ENCODE measurements at regions not wholly inside any gene's neighbourhood (a gene's known extent, or its start where the extent isn't known, plus 50 kb on each side); places are given as distances from the start of the nearest gene placed in this dataset.

DNA sequence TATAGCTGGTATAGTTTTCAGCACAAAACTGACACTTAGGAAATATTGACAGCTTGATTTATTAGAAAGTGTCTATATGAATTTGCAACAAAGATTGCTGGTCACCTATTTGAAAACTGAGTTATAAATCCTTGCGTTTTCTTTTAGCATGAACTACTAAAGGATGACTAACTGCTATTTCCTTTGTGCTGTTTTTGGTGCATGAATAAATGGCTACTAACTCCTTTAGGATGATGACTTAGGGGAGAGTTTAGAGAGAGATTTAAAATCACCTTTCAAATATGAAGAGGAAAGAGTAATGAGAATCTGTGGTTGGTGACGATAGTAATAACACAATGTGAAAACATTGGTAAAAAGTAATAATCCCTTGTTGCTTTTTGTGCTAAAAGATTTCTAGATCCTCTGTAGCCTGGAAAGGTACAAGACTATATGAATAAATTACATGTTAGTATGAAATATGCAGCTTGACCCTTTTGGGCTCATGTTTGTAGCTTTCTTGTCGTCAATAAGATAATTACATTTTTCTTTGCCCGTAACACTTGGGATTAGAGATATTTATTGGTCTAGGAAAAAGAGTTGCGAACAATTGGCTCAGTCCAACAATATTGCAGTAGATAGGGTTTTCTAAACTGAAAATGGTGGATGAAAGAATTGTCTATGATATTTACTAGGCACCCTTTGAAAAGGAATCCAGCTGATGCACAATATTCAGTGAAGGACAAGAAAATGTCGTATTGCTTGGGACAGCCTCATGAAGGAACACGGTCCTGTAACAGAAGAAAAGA, 453.0 kb downstream of the ADAMTS20 start:
- DNase-seq (ENCODE audit: low read depth, low spot score): no peak

- DNase-seq (ENCODE audit: low read depth, low spot score): no peak
Measured at GRCh38 chr12:43098071-43098470, 453.9 kb downstream of the ADAMTS20 start.

GRCh38 chr12:43097471-43097870, 454.5 kb downstream of the ADAMTS20 start:
- no peak for DNase-seq (ENCODE audit: low read depth, low spot score)

- DNase-seq (ENCODE audit: low read depth, low spot score): no peak
Measured at GRCh38 chr12:43095669-43096280, 456.2 kb downstream of the ADAMTS20 start.

- no peak for DNase-seq (ENCODE audit: low read depth, low spot score)
Measured at GRCh38 chr12:43094886-43095575, 457.0 kb downstream of the ADAMTS20 start.

DNA sequence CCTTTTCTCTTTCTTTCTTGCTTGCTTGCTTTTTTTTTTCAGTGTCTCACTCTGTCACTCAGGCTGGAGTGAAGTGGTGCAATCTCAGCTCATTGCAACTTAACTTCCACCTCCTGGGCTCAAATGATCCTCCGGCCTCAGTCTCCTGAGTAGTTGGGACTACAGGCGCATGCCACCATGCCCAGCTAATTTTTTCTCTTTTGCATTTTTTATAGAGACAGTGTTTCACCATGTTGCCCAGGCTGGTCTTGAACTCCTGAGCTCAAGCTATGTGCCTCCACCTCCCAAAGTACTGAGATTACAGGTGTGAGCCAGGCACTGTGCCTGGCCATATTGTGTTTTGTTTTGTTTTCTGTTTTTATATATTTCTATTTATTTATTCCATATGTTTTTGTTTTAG, 461.0 kb downstream of the ADAMTS20 start:
- DNase-seq (ENCODE audit: low read depth, low spot score): no peak

GRCh38 chr12:43087195-43088091, 464.6 kb downstream of the ADAMTS20 start:
- DNase-seq (ENCODE audit: low read depth, low spot score): no peak

- peak; percentile 48 for DNase-seq (ENCODE audit: low read depth, low spot score)
Measured at GRCh38 chr12:43079476-43079875, 472.5 kb downstream of the ADAMTS20 start.

- no peak for DNase-seq (ENCODE audit: low read depth, low spot score)
Measured at GRCh38 chr12:43078976-43079375, 473.0 kb downstream of the ADAMTS20 start.

DNA sequence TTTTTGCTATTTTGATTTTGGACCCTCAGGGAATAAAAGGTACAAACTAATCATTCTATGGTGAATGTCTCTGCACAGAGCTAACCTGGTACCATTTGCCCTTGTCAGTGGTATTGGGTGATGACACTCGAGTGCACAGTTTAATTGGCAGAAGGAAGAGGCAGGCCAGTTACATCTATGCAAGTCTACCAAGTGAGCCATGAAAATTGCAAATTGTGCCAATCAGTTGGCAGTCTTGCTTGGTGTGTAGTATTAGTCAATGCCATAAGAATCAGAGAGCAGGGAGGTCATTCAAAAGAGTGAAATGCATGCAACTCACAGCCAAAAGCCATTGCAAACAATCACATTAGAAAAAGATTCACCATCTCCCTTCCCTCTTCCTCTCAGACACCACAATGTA, 479.6 kb downstream of the ADAMTS20 start:
- no peak for DNase-seq (ENCODE audit: low read depth, low spot score)

GRCh38 chr12:43069768-43070221, 480.2 kb upstream of the PRICKLE1 start:
- DNase-seq (ENCODE audit: low read depth, low spot score): no peak

GRCh38 chr12:43066471-43066870, 476.9 kb upstream of the PRICKLE1 start:
- no peak for DNase-seq (ENCODE audit: low read depth, low spot score)

DNA sequence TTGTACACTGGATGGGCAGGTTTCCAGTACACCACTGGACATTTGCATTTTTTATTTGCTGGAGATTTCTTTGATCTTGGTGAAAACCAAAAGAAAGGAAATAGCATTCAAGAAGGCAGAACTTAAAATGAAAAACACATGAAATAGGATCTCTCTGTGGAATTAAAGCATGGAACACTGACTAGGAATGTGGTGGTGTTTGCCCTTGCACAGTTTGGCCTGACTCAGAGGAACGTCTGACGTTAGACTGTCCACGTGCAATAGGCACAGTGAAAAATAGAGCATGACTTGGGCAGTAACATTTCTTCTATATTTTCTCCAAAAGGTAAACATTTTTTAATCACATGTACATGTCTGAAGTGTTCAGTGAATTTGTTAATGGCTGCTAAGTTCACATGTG, 474.1 kb upstream of the PRICKLE1 start:
- DNase-seq (ENCODE audit: low read depth, low spot score): no peak

- DNase-seq (ENCODE audit: low read depth, low spot score): no peak
Measured at GRCh38 chr12:43062201-43062895, 472.8 kb upstream of the PRICKLE1 start.

DNA sequence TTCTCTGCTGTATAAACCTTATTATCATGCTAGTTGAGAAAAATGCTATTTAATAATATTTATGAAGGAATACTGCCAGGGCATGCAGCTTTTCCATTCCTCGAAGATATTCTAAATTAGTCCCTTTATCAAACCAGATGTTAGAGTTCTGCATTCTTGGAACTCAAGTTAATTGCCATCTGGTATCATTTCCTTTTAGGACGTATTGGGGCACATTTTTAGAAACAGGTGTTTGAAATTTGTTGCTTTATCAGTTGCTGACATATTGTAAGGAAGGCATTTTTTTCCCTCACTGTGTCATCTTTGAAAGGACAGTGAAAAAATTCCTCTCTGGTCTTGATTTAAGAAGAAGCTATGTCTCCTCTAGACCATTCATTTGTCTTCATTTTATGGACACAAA, 471.2 kb upstream of the PRICKLE1 start:
- no peak for DNase-seq (ENCODE audit: low read depth, low spot score)

DNA sequence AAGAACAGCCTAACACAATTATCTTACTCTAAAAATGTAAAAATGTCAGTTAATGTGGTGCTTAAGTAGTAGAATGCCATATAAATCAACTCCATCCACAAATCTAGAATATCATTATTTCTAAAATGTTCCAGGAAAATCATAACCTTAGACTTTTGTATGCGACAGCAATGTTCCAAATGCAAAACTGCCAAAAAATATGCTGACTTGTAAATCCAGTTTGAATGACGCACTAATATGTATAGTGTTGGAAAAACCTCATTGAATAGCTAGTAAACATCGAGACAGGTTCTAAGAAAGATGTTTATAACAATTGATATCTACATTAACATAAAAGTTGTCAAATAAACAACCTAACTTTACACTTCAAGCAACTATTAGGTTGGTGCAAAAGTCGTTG, 469.1 kb upstream of the PRICKLE1 start:
- DNase-seq (ENCODE audit: low read depth, low spot score): no peak

GRCh38 chr12:43057566-43057965, 468.0 kb upstream of the PRICKLE1 start:
- DNase-seq (ENCODE audit: low read depth, low spot score): no peak

GRCh38 chr12:43054085-43054484, 464.5 kb upstream of the PRICKLE1 start:
- DNase-seq (ENCODE audit: low read depth, low spot score): no peak

- no peak for DNase-seq (ENCODE audit: low read depth, low spot score)
Measured at GRCh38 chr12:43052441-43052840, 462.9 kb upstream of the PRICKLE1 start.

DNA sequence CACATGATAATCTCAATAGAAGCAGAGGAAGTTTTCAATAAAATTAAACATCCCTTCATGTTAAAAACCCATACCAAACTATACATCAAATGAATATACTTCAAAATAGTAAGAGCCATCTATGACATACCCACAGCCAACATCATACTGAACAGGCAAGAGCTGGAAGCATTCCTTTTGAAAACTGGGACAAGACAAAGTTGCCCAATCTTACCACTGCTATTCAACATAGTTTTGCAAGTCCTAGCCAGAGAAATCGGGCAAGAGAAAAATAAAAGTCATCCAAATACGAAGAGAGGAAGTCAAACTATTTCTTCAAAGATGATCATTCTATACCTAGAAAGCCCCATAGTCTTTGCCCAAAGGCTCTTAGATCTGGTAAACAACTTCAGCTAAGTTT, 454.7 kb upstream of the PRICKLE1 start:
- DNase-seq (ENCODE audit: low read depth, low spot score): no peak

GRCh38 chr12:43038991-43039390, 449.4 kb upstream of the PRICKLE1 start:
- DNase-seq (ENCODE audit: low read depth, low spot score): no peak
